ENCODE measurements at regions not wholly inside any gene's neighbourhood (a gene's known extent, or its start where the extent isn't known, plus 50 kb on each side); places are given as distances from the start of the nearest gene placed in this dataset.

DNA sequence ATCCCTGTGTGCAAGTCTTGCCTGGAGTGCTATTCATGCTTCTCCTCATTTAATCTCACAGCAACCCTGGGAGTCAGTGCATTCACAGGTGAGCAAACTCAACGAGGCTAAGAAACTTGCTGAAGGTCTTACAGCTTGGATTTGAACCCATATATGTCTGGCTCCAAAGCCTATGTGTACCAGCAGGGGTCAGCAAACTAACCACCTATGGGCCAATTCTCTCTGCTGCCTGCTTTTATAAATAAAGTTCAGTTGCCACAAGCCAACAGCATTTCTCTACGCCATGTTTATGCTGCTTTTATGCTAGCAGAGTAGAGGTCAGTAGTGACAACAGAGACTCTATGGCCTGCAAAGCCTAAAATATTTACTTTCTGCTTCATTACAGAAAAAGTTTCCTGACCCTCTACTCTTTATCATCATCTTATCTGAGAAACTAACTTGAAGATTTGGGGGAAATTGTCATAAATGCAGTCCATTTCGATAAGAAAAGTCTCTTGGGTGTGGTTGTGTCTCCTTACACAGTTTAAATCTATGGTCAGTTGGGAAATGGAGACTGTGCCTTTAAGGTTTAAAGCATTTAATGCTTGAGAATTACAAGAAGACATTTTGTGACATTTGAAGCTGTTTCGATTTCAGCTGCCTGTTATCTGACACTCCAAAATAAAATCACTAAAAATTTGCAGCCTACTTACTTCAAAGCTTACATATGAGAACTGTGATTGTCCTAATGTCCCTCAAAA lies 137.7 kb downstream of the PRELID2 start:
- TF ChIP-seq POLR2AphosphoS5 (IDR thresholded peaks at IDR 0.05; ENCODE audit: low read depth, low read length) (no peak), POLR2A (IDR thresholded peaks at IDR 0.05; ENCODE audit: low read depth, low read length) (no peak), TAF1 (IDR thresholded peaks at IDR 0.05; ENCODE audit: borderline replicate concordance, low read depth, low read length) (no peak)
